HepG2 (cell line): ENCODE measurements at regions not wholly inside any gene's neighbourhood (a gene's known extent, or its start where the extent isn't known, plus 50 kb on each side); places are given as distances from the start of the nearest gene placed in this dataset.

Experiments used
- FOXP1 ChIP-seq, 2 experiments: fragments of 450-650 bp in 1 of 2; IDR thresholded peaks; 2 replicates each; pipeline ENCODE4 v1.6.1; 2017 to 2018; ENCODE audit warnings: antibody characterized with exemption in 1 of 2
- HIC2 ChIP-seq: sonication (generic); formaldehyde crosslinking; IDR thresholded peaks from 2 replicates; pipeline ENCODE4 v1.9.0; 2022; ENCODE audit warnings: low read depth, missing genetic modification reagents
- HOXA7 ChIP-seq: sonication (generic); formaldehyde crosslinking; IDR thresholded peaks from 2 replicates; pipeline ENCODE4 v1.8.1; 2022; ENCODE audit warnings: mild to moderate bottlenecking, missing genetic modification reagents, moderate library complexity
- MIXL1 ChIP-seq: IDR thresholded peaks from 2 replicates; pipeline ENCODE4 v1.6.1; 2016
- NR2F6 ChIP-seq, 2 experiments: IDR thresholded peaks; 2 replicates each; pipeline ENCODE4 v1.6.1; 2016; ENCODE audit warnings: antibody characterized with exemption in 1 of 2, mild to moderate bottlenecking in 1 of 2
- PAXIP1 ChIP-seq: sonication (generic); formaldehyde crosslinking; conservative IDR thresholded peaks from 2 replicates; pipeline ENCODE4 v1.4.0; 2020; ENCODE audit warnings: mild to moderate bottlenecking, missing genetic modification reagents, moderate library complexity
- POGZ ChIP-seq: sonication (generic); formaldehyde crosslinking; IDR thresholded peaks from 2 replicates; pipeline ENCODE4 v1.4.0; 2020; ENCODE audit warnings: mild to moderate bottlenecking, missing genetic modification reagents
- PPARG ChIP-seq: conservative IDR thresholded peaks from 2 replicates; pipeline ENCODE4 v1.6.1; 2016; ENCODE audit warnings: missing biosample characterization, missing genetic modification reagents
- SNAPC4 ChIP-seq: sonication (generic); formaldehyde crosslinking; IDR thresholded peaks from 2 replicates; pipeline ENCODE4 v1.4.0; 2020; ENCODE audit warnings: mild to moderate bottlenecking, missing genetic modification reagents
- XRCC5 ChIP-seq: fragments of 200-400 bp; formaldehyde crosslinking; optimal IDR thresholded peaks from 2 replicates; pipeline ENCODE3; 2017; ENCODE audit warnings: mild to moderate bottlenecking, low read length
- ZC3H13 ChIP-seq: sonication (generic); formaldehyde crosslinking; IDR thresholded peaks from 2 replicates; pipeline ENCODE4 v1.8.1; 2023; ENCODE audit warnings: mild to moderate bottlenecking, missing genetic modification reagents, moderate library complexity
- ZNF451 ChIP-seq: sonication (generic); formaldehyde crosslinking; IDR thresholded peaks from 2 replicates; pipeline ENCODE4 v1.5.0; 2020; ENCODE audit warnings: mild to moderate bottlenecking, missing genetic modification reagents
- ZNF512 ChIP-seq: sonication (generic); formaldehyde crosslinking; IDR thresholded peaks from 2 replicates; pipeline ENCODE4 v1.4.0; 2020; ENCODE audit warnings: mild to moderate bottlenecking, missing genetic modification reagents
- ZNF710 ChIP-seq: sonication (generic); formaldehyde crosslinking; IDR thresholded peaks from 2 replicates; pipeline ENCODE4 v1.5.0; 2020; ENCODE audit warnings: mild to moderate bottlenecking, missing genetic modification reagents, borderline replicate concordance
- ZSCAN12 ChIP-seq: sonication (generic); formaldehyde crosslinking; IDR thresholded peaks from 2 replicates; pipeline ENCODE4 v1.9.0; 2021; ENCODE audit warnings: mild to moderate bottlenecking, missing genetic modification reagents

GRCh38 chr2:216574586-216574985 is 58.6 kb upstream of the IGFBP2 start (continued):
- TF ChIP-seq ZNF512 (CRISPR knock-in tag): no peak
- no peak for TF ChIP-seq HIC2 (CRISPR knock-in tag)
- no peak for TF ChIP-seq XRCC5
- 0 out of 2 replicates have a peak, but pooled peaks have one; percentile 18 for TF ChIP-seq MIXL1 (CRISPR knock-in tag)
- TF ChIP-seq FOXP1 (IDR thresholded peaks at IDR 0.05): no peak
- TF ChIP-seq FOXP1 (CRISPR knock-in tag; IDR thresholded peaks at IDR 0.05): 0 out of 2 replicates have a peak, but pooled peaks have one; percentile 51
- no peak for TF ChIP-seq ZC3H13 (CRISPR knock-in tag)
- no peak for TF ChIP-seq ZNF451 (CRISPR knock-in tag)
- no peak for TF ChIP-seq HOXA7 (CRISPR knock-in tag)
- TF ChIP-seq ZNF710 (CRISPR knock-in tag): 0 out of 2 replicates have a peak, but pooled peaks have one; percentile 55
- TF ChIP-seq PPARG: peak; percentile 47; the same call in 1 of the 2 replicates
- TF ChIP-seq SNAPC4 (CRISPR knock-in tag): 0 out of 2 replicates have a peak, but pooled peaks have one; percentile 57
- peak; percentile 11; the same call in 1 of the 2 replicates for TF ChIP-seq NR2F6 (IDR thresholded peaks at IDR 0.05)
- no peak for TF ChIP-seq NR2F6 (CRISPR knock-in tag; IDR thresholded peaks at IDR 0.05)
- TF ChIP-seq ZSCAN12 (CRISPR knock-in tag): no peak
- TF ChIP-seq PAXIP1: peak; percentile 50
- TF ChIP-seq POGZ: peak; percentile 39; the same call in 1 of the 2 replicates
